ENCODE measurements at regions not wholly inside any gene's neighbourhood (a gene's known extent, or its start where the extent isn't known, plus 50 kb on each side); places are given as distances from the start of the nearest gene placed in this dataset.

DNA sequence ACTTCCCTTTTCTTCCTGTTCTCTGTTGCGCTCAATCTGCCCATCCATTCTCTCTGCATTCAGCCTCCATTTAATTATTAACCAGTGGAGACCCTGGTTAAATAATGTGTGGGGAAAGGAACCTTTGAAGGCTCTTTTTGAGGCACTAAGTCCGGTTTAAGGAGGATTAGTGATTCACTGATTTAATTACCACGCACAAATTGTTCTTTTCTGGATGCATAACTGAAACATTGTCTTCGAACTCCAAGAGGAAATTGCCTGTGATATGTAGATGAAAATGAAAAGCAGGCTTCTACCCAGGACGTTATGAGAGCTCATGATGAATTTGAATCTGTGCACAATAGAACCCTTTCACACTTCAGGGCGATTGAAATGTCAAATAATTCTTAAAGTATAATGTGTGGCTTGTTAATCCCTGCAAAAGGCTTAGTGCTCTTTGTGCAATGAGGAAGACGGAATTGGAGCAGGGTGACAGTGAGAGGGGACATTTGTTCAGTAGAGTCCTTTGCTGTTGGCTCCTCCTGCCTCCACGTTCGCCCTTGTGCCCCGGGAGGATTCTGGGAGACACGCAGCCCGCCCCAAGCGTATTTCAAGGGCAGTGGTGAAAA lies 51.1 kb upstream of the ZNF236 start:
- DNase-seq (ENCODE audit: low read depth in 2 of 2): no peak

DNA sequence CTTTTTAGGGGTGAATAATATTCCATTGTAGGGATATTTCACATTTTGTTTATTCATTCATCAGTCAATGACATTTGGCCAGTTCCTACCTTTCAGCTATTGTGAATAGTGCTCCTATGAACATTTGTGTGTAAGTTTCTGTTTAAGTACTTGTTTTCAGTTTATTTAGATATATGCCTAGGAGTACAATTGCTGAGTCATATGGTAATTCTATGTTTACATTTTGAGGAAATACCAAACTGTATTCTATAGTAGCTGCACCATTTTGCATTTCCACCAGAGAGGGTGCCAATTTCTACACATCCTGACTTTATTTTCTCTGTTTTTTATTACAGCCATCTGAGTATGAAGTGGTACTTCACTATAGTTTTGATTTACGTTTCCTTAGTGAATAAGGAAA lies 54.4 kb upstream of the ZNF236 start:
- no peak for DNase-seq (ENCODE audit: low read depth in 2 of 2)

DNA sequence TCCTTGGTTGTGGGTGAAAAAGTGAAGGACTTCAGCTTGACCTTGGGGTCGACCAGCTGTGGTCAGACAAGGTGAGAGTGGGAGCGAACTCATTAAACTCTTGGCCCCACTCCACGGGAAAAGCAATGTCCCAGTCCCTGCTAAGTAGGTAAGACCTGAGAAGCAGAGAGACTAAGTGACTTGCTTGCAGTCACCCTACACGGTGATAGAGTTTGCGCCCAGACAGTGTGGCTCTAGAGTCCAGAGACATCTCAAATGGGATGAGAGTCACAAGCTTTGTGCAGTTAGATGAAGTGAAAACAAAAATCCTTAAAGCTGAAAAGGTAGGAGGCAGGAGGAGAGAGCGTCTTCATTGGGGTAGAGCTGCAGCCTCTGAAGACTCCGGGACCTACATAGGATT lies 55.9 kb upstream of the ZNF236 start:
- DNase-seq (ENCODE audit: low read depth in 2 of 2): no peak

DNA sequence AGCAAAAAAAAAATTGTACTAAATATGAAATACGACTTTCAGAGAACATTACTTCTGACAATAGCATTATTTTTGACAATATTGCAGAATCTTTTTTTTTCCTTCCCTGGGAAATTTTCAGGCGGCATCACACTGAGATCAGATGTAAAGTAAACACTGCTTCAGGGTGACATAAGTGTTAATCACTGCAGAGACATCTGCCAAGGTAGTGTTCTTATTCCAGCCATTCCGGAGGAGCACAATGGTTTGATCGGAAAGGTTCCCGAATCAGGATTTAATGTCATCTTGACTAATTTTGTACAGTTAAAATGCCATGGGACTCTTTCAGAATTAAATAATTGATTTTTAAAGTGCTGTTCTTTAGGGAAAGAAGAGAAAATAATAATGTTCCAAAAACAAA lies 56.7 kb upstream of the ZNF236 start:
- DNase-seq (ENCODE audit: low read depth in 2 of 2): no peak

DNA sequence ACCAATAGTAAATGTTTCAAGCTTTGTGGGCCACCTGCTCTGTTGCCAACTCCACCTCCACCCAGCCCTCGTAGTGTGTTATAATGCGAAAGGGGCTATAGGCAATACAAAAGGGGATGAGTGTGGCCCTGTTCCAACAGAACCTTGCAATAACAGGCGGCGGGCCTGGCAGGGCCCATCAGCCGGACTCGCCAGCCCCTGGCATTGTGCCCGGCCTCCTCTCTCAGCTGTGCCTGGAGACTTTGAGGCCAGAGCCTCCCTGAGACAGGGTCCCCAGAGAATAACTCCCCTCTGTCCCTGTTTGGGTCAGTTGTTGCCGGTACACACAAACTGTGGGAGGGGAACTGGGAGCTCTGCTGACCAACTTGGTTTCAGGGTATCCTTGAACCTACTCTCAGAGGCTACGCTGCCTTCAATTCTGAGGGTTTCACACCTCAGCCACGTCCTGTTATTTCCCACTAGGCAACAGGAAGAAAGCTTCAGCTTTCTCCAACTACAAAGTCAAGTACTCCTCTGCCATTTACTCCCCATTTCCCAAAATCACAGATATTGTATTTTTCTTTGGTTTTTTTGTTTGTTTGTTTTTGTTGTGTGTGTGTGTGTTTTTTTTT lies 58.0 kb upstream of the ZNF236 start:
- DNase-seq (ENCODE audit: low read depth in 2 of 2): no peak

DNA sequence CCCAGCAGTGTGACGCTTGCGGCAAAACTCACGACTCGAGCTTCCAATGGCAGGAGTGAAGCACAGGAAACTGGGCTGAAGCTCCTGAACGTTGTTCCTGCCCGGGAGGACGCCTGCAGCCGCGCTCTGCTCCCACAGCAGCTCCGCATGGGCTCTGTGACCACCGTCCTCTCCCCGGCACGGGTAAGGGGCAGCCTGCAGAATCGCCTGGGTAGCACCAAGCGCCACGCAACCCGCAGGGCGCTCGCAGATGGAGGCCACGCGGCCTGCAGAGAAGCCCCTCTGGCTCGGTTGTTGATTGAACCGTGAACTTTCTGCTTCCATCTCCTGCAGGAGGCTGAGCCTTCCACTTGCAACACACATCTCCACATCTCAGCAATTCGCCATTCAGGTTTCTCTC lies 63.3 kb upstream of the ZNF236 start:
- no peak for DNase-seq (ENCODE audit: low read depth in 2 of 2)

DNA sequence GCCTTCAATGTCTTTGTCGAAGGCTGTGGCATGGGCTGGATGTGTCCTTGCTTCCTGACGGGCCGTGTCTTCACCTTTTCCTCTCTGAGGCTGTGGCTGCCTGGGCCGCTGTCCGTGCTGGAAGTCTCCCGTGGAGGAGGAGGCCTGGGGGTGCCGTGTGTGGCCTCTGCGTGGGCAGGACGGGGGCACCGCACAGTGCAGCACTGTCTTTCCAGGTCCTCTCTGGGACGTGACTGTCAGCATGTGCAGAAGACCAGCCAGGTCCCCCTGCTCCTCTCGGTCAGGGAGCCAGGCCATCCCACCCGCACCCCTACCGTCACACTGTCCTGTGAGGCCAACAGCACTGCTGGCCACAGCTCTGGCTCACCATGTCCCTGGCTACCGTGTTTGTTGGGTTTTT lies 64.4 kb upstream of the ZNF236 start:
- no peak for DNase-seq (ENCODE audit: low read depth in 2 of 2)

DNA sequence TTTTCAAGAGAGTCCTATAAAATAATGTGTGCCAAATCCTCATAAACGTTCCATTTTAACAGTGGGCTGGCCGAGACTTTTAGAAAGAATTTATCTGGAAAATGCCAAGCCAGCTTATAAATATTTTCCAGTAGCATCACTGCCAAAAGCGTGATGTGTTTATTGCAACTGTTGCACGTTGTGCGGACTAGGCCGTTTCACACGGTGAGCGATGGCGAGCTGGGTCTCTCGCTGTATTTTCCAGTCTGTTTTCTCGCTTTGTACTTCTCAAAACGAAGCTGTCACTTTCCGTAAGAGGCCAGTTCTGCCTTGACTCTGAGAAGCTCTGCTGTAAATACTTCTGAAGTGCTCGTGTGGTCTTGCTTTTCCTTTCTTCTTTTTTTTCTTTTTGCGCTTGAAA lies 65.0 kb upstream of the ZNF236 start:
- DNase-seq (ENCODE audit: low read depth in 2 of 2): no peak

DNA sequence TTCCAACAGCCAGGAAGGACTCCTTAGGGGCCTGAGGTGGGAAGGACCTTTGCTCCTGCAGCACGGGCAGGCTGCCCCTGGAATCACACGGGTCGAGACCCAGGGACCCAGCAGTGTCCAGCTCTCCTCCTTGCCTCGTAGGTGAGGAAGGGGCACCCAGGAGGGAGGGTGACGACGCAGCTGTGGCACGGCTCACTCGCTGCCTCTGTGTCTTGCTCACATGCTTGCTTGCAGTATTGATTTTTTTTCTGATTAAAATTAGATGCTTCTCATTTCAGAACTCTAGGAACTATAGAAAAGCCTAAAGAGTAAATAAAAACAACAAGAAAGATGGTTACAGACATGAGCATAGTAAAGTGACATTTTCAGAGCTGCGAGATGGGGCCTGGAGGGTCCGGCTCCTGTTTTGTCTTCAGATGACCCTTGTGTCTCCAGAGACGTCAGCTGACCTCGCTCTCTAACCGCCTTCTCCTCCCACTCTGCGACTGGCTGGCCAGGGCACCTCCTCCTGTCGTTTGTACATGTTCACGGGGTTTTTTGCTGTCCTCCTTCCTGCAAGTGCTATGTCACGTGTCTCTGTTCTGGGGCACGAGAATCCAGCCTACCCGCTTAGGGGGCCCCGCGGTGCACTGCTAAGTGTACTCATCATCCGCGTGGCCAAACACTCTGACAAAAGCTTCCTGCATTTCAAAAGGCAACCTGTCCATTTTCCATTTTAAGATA lies 65.7 kb upstream of the ZNF236 start:
- DNase-seq (ENCODE audit: low read depth in 2 of 2): no peak

DNA sequence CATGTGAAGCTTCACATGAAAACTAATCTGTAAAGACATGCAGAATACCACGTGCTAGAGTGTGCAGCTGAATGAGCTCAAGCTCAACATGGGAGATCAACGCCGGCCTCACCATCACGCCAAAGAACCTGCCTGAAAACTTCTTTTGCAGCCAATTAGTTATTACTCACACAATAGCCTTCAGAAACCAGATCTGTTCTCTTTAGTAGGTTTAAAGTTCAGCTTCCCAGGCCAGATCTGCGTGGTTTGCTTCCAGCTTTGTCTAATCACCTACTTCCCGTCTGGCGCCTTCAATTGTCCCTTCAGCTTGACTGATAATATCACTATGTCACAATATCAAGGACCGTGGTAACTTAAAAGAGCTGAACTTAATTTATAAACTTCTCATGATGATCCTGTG lies 68.0 kb upstream of the ZNF236 start:
- no peak for DNase-seq (ENCODE audit: low read depth in 2 of 2)

DNA sequence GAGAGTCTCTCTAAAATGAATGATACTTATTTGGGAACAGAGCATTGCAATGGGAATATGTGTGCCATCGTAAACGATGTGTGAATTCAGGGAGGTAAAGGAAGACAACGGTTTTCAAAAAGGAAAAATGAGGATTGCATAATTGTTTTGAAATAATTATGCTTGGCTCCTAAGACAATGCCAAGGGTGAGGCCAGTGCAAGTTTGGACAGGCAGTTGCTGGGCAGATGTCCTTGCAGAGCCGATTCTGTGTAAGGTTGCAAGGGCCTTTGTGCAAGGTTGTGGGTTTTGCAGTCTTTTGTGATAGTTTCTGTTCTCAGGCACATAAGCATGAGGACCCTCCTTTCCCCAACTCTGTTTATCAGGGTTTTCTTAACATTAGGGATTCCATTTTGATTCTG lies 70.0 kb upstream of the ZNF236 start:
- no peak for DNase-seq (ENCODE audit: low read depth in 2 of 2)

DNA sequence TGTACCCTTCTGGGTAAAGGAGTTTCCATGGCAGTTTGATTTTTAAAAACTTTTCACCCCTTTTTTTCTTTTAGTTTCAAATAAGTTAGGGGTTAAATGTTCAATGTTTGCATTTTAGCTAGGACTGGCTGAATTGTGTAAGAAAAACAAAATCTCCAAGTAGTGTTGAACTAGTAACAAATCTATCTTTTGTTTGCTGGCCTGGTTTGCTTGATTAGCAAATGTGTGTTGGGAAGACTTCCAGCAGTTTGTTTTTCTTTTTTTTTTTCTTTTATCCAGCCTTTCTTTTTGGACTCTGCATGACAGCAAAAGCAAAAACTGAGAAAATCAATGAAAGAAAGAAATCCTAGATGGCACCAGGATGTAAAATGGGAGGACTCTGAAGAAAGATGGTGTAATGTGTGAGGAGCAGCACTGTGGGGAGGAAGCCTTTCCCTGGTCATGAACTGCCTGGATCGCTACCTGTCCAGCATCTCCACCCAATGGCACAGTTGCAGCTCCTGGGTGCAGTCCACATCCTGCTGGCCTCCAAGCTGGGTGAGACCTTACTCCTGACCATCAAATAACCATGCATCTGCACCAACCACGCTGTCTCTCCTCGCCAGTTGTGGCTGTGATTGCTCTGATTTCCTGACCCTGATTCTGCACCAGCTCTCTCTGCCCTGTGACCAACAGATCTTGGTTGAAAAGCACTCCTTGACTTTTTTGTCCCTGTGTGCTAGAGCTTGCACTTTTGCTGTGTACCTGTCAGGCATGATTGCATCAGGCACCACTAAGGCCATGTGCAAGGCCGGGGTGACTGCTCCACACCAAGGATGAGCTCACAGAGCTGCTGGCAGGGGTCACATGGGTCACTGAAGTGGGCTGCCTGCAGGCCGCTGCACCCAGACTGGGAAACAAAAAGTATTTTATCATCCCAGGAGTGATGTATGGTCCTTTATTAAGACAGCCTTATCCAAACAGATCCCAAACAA lies 71.2 kb upstream of the ZNF236 start:
- no peak for DNase-seq (ENCODE audit: low read depth in 2 of 2)

DNA sequence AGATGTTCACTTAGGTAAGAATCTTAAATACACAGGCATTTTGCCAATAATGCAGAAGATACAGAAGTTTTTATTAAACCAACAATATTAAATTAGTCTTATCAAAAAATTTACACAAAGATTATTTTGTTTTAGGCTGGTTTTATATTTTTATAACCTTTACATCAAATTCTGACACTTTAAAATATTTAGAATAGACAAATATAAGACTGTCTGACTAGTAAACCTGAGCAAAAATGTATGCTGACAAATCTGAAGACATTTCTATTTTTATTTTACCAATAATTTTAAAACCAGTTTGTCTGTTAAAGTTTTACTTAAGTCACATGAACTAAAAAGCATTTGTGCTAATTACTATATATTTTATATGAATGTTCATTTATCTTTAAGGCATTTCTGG lies 72.1 kb upstream of the ZNF236 start:
- DNase-seq (ENCODE audit: low read depth in 2 of 2): no peak

DNA sequence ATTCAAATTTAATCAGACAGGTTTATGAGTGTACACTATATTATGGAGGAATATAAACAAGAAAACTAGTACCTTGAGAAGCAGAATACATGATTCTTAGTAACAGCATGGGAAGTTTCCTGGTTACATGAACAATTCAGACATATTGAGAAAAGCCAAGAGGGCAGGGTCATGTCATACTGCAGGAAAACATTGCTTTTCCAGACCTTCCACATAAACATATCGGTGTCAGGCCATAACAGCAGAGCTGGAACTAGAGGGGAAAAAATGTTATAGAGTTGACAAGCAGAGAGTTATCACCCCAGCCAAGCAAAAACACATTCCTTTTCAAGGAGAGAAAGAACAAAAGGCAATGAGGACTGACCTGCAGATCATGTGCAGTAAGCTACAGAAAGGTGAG lies 74.7 kb upstream of the ZNF236 start:
- no peak for DNase-seq (ENCODE audit: low read depth in 2 of 2)

DNA sequence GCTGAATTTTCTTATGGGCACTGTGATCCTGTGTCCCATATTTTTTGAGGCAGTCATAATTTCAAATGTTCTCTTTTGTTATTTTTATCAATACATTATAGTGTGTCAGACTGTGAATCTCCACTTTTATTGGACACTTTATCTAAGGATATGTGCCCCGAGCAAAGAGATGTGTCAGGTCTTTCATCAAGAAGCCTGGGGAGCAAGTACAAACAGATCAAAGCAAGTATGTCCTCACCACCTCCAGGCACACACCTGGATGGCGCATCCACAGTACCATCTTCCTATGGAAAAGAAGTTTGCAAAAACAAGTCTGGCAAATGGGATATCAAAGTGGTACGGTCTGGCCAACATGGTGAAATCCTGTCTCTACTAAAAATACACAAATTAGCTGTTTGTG lies 81.0 kb upstream of the ZNF236 start:
- no peak for DNase-seq (ENCODE audit: low read depth in 2 of 2)

DNA sequence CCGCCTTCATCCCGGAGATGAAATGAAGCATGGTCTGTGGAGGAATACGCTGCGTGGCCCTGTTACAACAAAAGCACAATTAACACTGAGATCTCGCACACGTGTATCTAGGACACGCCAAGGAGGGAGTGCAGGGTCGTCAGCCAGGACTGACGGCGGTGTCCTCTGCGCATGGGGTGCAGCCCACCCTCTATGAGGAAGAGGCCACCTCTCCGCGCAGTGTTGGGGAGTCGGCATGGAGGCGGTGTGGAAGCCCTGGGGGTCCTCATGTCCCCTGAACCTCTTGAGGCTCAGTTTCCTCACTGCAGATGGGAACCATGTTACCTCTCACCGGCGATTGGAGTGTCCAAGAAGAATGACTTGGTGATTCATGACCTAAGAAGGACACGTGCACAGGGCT lies 86.0 kb upstream of the ZNF236 start:
- no peak for DNase-seq (ENCODE audit: low read depth in 2 of 2)

DNA sequence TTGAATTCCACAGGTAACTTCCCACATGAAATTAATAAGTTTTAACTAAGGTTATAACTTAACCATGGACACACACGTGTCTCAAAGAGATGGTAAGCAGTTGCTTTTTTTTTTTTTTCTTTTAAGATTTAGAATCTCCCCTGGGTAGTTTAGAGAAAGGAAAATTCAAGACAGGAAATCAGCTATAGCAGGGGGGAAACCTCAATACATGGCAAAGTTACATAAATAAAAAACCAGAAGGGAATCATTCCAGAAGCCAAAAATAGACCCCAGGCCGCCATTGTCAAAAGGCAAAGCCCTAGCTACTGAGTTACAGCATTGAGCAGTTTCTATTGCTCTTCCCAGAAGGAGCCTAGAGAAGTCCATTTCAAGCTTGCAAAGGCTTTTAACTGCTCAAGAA lies 91.5 kb upstream of the ZNF236 start:
- no peak for DNase-seq (ENCODE audit: low read depth in 2 of 2)

DNA sequence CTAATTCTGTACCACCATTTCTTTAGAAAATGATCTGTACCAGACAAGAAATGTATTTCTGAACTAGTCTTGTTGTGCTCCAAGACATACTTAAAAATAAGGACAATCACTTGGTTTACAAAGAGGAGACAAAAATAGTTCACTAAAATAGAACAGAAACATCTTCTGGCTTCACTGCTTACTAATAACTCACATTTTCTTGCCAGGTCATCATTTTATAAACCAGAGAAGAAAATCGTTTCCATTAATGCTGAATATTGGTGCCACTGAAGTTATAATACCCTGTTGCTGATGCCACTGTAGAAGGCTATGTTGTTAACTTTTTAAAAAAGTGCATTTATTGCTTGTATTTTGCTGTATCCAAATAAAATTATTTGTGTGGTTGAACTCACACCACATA lies 94.8 kb upstream of the ZNF236 start:
- DNase-seq (ENCODE audit: low read depth in 2 of 2): no peak

DNA sequence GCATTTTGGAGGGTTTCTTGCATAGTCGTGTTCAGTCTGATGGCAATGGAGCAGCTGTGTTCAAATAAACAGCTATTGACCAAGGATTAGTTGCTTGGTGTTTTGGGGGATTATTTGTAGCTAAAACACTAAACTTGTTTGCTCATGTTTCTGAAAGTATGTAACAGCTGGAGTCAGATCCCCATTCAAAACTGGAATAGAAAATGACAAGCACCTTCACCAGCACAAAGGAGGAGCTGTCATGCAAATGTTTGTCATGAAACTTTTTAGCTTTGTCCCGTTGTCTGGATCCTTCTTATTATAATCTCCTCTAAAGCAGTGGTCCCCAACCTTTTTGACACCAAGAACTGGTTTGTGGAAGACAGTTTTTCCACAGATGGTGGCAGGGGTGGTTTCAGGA lies 96.9 kb upstream of the ZNF236 start:
- DNase-seq (ENCODE audit: low read depth in 2 of 2): no peak

DNA sequence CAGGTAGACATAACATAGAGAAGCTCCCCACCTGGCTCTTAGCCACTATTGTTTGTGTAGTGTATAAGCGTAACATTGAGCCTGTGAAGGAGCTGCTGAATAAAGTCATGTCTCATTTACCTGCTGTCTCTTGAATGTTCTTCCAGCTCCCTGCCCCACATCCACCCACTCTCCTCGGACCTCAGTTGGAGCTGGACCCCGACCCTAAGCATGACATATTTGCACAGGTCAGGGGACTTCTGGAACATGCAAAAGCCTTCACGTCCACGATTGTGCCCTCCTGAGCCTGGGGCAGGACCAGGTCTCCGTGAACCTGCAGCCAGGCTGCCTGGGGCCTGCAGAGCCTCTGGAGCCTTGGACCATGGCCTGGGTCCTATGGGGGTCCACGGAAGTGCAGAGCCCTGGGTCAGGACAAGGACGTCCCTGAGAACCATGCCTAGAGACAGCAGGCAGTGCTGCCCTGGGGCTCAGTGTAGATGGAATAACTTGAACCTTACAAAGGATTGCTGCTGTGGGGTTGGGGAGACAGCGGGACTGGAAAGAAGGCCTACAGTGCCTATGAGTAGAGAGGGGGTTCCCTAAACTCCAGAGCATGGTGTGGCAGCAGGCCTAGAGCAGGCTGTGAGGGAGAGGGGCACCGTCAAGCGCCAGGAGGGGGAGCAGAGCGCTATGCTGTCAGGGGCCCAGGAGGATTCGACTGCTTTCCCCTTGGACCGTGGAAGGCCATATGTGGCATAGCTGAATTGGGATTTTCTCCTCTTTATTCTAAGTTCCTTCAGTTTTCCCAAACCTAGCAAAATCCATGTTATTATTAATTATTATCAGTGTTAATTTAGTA lies 99.9 kb upstream of the ZNF236 start:
- DNase-seq (ENCODE audit: low read depth in 2 of 2): no peak

DNA sequence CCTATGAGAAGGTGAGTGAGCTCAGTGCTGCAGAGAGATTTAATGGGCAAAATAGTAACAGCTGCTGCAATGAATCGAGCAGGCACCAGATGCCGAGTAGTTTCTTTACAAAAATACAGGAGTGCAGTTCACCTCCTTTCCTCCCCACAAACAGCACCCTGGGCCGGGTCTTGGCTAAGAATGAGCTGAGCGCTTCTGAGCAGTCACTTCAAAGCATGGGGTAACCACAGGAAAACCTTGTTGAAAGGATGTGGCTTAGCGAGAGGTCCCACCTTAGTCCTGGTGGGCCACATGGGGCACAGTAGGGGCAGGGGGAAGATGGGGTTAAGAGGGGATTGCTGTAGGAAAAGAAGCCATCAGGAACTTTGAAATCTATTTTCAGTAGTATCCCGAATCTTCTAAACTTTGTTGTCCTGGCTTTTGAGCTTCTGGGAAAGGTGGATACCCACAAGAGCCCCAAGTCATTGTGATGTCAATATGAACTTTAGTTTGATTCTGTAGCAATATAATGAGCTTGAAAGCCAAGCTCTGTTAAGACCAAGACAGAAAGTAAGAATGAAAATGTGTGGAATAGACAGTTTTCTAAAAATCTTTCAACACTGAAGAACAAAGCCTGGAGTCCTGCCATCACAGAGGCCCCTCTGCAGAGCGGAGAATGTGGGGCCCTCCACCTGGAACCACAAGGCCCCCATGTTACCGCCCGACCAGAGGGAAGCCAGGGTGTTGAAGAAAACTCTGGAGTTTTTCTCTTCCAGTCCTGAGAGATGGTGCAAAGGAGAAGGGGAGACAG lies 101.0 kb upstream of the ZNF236 start:
- no peak for DNase-seq (ENCODE audit: low read depth in 2 of 2)

Data from stimulated activated CD4-positive, alpha-beta T cell treated with anti-CD3 and anti-CD28 coated beads, Interleukin-1b, Interleukin-23, amount 100 ng/mL, for 1 hour (primary cell).